Amniotic stem cell (primary cell): ENCODE measurements at regions not wholly inside any gene's neighbourhood (a gene's known extent, or its start where the extent isn't known, plus 50 kb on each side); places are given as distances from the start of the nearest gene placed in this dataset.

Source experiments
- DNase-seq: peaks from one replicate; lab custom pipeline; 2025; lab: John Stamatoyannopoulos, UW

- DNase-seq, result no peak
Observed at GRCh38 chr5:6926491-6927038, 213.3 kb downstream of the TENT4A start.

GRCh38 chr5:6936031-6936430, 222.8 kb downstream of the TENT4A start:
- DNase-seq, result no peak

- no peak for DNase-seq
Observed at GRCh38 chr5:6937677-6938076, 224.4 kb downstream of the TENT4A start.

- no peak for DNase-seq
Observed at GRCh38 chr5:6941631-6942030, 228.4 kb downstream of the TENT4A start.

- DNase-seq, result no peak
Observed at GRCh38 chr5:6943197-6944112, 230.2 kb downstream of the TENT4A start.

GRCh38 chr5:6948562-6948961, 235.3 kb downstream of the TENT4A start:
- DNase-seq, result no peak

GRCh38 chr5:6949230-6949629, 236.0 kb downstream of the TENT4A start:
- no peak for DNase-seq

GRCh38 chr5:6950250-6950649, 237.0 kb downstream of the TENT4A start:
- no peak for DNase-seq

GRCh38 chr5:6950860-6951259, 237.6 kb downstream of the TENT4A start:
- DNase-seq, result no peak

GRCh38 chr5:6961123-6961522, 247.9 kb downstream of the TENT4A start:
- no peak for DNase-seq

- DNase-seq, result no peak
Observed at GRCh38 chr5:6961837-6962635, 248.8 kb downstream of the TENT4A start.

- no peak for DNase-seq
Observed at GRCh38 chr5:6976971-6977370, 263.7 kb downstream of the TENT4A start.

GRCh38 chr5:6979061-6979460, 265.8 kb downstream of the TENT4A start:
- DNase-seq, result no peak

GRCh38 chr5:6989230-6989629, 276.0 kb downstream of the TENT4A start:
- DNase-seq, result no peak

GRCh38 chr5:6994097-6994496, 280.9 kb downstream of the TENT4A start:
- no peak for DNase-seq

GRCh38 chr5:6995115-6995514, 281.9 kb downstream of the TENT4A start:
- no peak for DNase-seq

- DNase-seq, result no peak
Observed at GRCh38 chr5:7000310-7000709, 287.1 kb downstream of the TENT4A start.

GRCh38 chr5:7010591-7010990, 297.4 kb downstream of the TENT4A start:
- DNase-seq, result no peak

GRCh38 chr5:7012057-7012456, 298.8 kb downstream of the TENT4A start:
- DNase-seq, result no peak

GRCh38 chr5:7014611-7015010, 301.4 kb downstream of the TENT4A start:
- no peak for DNase-seq

- no peak for DNase-seq
Observed at GRCh38 chr5:7015586-7016256, 302.5 kb downstream of the TENT4A start.
